Activated CD8-positive, alpha-beta memory T cell treated with anti-CD3 and anti-CD28 coated beads for 48 hours (primary cell): ENCODE measurements at regions not wholly inside any gene's neighbourhood (a gene's known extent, or its start where the extent isn't known, plus 50 kb on each side); places are given as distances from the start of the nearest gene placed in this dataset.

Source experiments
- DNase-seq, 3 experiments: peaks; one replicate each; pipeline ENCODE4 v3.0.0-alpha.2; 2020; ENCODE audit warnings: low read depth in 2 of 3, low spot score in 2 of 3

DNA sequence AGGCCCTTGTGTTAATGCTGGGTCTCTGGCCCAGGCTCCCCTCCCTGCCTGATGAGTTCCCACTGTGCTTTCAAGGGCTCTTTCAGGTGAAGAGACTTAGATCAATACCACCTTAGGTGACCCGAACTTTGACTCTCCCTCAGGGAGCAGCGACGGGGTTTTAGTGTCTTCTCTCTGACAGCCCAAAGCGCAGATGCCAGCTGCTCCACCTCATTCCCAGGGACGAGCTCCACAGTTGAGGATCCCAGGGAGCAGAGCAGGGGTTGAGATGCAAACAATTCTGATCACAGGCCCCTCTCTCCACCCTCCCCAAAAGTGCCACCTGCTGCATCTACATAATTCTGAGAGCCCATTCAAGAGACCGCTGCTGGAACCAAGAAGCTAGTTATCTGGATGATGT is 265.1 kb downstream of the TJP1 start:
- DNase-seq: no peak

DNA sequence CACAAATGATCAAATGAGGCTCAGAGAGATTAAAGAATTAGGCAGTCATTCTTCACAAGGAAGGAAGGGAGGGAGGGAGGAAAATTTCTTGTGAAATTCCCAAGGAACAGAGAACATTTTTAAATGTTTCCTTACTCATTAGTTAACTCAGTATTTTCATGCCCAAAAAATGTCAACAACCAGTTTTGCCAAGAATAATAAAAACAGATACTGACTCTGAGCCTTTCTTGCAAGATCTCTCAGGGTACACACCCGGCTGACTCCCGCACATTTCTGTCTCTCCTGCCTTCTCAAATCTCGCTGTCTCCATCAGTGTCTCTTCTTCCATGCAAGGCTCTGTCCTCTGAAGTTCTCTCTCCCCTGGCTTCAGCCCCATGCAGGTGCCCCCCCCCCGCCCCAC is 265.9 kb downstream of the TJP1 start:
- DNase-seq: no peak

DNA sequence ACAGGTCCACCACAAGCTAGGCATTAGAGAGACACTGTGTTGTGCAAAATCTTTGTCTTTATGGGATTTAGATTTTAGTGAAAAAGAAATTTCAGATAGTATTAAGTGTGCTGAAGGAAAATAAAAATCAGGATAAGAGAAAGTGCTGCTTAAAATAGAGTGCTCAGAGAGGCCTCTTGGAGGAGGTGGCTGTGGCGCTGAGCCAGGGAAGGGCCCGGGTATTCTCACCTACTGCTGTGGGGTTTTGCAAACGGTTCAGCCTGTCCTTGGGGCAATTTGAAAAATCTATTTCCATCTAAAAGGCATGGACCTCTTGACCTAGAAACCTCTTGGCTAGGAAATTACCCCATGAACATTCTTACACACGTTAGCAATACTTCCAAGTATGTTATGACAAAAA is 267.7 kb downstream of the TJP1 start:
- DNase-seq: no peak

DNA sequence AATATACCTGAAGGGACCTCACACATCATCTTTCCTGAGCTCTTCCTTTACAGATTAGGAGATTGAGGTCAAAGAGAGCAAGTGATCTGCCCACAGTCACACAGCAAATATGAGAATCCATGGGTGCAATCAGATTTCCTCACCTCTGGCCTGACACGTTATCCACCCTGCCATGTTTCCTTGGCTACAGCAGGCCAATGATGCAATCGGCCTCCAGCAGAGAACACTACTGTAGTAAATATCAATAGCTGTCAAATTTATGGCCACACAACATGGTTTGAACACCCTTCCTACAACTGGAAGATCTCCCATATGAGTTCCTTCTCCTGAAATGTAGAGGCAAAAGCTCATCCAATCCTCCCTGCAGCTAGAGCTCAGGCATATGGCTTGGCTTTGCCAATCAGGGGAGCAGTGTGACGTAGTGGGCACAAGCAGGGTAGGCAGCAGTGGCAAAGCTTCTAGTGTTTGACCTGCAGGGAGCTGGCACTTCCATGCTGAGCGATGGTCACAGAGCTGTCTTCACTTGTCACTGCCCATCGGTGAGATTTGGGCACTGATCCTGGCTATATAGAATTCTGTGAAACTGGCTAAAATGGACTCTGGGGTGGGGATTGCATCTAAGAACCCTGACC is 271.3 kb downstream of the TJP1 start:
- DNase-seq: no peak

DNA sequence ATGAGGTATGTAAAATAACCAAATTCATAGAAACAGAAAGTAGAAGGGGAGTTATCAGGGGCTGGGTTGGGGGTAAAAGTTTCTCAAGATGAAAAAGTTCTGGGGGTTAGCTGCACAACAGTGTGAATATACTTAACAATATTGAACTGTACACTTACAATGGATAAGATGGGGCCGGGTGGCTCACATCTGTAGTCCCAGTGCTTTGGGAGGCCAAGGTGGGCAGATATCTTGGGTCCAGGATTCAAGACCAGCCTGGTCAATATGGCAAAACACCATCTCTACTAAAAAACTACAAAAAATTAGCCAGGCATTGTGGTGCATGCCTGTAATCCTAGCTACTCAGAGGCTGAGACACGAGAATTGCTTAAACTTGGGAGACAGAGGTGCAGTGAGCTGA is 274.3 kb downstream of the TJP1 start:
- no peak for DNase-seq

DNA sequence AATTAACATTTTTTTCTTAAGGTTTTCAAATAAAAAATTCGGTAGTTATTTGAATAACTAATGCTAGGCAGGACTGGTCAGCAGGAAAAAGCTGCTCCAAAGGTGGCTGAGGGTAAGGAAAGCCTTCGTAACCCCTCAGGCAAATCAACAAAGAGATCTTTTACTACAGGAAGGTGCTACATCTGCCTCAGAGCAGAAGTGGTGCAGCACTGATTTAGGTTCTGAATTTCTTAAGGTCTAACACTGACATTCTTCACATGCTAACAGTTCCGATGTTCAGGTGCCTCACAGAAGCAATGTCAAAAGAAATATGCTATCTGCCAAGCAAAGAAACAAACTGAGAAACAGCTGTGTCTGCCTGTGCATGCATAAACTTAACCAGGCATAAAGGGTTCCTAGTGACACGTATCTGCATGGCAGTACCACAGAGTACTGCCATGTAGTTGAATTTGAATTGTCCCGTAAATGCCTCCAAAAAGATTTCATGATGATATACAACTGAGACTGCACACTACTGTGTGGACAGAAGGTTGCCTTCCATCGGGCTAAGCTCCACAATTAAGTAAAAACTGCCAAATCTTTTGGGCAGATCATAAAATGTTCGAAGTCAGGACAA is 275.0 kb upstream of the NSMCE3 start:
- DNase-seq: no peak

DNA sequence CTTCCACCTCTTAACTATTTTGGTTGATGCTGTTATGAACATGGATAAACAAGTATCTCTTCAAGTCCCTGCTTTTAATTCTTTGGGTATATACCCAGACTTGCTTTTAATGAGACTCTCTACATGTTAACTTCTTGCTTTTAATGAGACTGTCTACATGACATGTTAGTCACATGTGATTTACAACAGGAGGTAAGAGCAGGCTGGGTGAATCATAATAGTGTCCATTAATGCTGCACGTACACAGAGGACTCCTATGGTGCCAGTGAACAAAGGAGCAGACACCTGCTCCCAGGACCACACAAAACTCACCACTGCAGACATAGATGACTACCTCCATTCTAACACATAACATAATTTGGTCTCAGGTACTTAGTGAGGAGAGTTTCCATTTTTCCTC is 273.4 kb upstream of the NSMCE3 start:
- no peak for DNase-seq

DNA sequence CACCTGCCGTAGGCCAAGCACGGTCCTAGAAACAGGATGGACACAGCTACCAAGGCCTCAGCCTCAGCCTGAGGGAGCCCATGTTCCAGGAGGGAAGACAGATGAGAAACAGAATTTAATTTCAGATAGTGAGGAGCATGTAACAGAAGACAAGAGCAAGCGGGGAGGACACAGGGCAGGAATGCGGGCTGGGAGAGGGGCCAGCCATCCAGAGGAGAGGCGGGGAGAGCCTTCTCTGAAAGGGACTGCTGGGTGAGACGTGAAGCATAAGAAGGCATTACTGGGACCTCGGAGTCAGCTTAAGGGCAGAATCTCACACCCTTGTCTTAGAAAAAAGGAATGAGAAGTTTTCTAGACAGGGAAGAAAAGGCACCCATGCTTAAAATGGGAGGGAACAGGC is 271.7 kb upstream of the NSMCE3 start:
- DNase-seq: no peak

DNA sequence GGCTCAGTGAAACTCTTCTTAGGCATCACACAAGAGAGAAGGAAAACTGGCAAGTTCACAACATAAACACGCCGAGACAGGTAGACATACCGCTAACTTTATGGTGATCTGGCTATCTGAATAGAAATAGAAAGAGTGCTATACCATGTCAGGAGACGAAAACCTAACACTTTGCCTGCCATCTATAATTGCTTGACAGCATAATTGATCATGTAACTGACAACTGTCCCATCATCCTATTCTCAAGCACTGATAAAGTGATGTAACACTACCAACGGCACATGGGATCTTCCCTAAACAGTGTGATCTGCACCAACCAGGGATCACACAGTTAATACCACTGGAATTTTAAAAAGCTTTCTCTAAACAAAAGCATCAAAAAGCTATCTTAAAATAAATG is 270.9 kb upstream of the NSMCE3 start:
- no peak for DNase-seq

DNA sequence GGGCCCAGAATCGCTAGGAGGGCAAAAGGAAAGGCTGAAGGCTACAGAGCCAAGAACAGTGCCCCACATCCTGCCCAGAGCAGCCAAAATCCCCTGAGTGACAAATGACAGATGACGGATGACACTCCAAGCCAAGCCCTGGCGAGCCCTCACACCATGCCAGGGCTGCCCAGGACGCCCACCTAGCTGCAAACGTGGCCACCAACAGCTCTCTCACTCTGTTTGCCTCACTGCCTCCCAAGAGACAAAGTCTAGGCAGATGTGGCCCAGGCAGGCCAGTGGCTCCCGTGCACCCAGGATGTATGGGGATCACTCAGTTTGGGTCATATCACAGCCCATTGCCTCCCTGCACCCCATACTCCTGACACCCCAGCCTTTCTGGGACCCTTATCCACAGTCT is 270.1 kb upstream of the NSMCE3 start:
- DNase-seq: no peak

DNA sequence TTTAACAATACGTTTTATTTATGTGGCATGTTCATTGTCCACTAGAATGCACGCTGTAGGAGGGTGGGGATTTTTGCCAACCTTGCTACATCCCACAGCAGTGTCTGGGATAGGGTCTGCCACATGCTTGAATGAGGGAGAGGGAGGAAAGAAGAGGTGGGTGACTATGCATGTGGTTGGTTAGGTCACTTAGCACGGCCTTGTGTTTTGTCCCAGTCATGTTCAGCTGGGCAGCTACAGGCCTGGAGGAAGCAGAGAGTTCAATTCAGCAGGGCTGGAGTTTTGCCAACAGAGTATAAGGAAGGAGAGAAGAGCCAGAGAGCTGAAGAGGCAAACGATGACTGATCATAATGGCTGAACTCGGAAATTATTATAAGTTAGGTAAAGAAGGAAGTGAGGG is 268.4 kb upstream of the NSMCE3 start:
- no peak for DNase-seq

DNA sequence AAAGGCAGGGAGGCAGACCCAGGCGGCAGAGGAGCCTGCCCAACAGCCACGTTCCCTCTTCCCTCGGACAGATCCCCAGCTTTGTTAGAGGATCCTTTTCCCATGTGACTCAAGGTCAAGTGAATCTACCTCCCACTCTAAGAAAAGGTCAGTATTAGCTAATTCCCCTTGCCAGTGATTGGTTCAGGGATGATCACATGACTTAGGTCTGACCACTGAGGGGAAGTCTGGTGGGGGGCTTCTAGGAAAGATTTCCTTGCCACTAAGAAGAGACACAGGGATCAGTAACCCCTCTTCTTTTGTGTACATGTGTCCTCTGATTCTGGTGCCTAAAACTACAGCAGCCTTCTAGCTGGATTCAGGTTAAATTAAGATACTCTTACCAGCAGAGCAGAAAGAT is 266.3 kb upstream of the NSMCE3 start:
- DNase-seq: no peak

DNA sequence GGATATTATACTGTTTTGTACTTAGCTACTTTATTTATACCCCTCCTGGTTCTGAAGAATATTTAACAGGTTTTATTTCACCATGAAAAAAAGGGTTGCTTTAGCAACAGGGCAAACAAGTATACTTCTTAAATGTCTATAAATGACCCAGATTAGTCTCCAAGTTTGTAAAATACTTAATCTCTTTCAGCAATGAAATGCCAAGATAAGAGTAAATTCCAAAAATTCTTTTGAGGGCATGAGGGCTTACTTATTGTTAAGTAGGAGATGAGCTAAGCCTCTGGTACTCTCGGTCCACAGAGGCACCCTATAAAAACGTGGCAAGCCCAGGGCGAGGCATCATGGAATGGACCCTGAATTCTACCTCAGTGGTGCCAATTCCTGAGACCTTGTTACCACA is 264.8 kb upstream of the NSMCE3 start:
- no peak for DNase-seq

DNA sequence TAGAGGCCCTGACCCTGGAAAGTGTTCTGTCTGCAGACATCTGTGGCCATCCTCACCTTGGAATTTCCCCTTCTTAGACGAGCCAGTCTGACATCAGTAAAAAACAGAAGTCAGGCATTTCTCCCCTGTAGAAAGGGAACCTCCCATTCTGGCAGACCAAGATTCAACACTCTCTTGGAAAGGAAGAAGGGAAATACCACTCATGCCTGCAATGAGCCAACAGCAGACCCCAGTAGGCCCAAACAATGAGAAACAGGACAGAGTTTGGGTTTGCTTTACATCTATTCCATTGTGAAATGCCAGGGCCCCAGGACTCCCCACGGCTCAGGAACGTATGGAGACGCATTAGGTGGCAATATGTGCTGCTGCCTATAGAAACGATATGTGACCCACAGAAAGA is 264.0 kb upstream of the NSMCE3 start:
- DNase-seq: no peak

DNA sequence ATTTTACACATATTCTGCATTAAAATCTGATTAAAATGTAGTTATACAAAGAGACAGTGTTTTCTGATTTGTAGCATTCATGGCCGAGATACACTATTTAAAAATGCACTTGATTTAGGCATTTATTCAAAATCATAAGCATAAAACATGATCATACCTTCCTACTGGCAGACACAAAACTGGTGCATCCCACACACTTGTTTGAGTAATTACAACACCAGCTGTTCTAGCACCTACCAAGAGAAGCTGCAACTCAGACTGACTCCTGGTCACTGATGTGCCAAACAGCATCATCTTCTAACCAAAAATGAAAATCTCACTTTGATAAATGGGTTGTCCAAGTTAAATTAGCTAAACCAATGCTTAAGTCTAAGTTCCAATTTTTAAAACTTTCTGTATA is 262.7 kb upstream of the NSMCE3 start:
- no peak for DNase-seq

DNA sequence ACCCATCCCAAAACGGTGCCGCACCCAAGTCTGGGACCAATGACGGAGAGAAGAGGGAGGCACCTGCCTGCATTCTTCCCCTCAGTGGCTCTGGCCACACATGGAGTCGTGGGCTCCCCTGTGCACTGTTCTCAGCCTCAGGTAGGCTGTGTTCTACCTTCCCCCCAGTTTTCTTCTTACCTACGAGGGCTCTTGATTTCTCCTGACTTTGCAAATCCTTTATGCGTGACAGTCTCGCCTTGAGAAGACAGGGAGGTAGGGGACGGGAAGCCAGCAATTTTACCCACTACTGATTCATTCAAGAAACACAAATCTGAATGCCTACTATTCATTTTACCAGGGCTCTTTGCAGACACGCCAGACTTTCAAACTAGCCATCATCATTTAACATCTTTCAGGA is 261.3 kb upstream of the NSMCE3 start:
- DNase-seq: no peak

DNA sequence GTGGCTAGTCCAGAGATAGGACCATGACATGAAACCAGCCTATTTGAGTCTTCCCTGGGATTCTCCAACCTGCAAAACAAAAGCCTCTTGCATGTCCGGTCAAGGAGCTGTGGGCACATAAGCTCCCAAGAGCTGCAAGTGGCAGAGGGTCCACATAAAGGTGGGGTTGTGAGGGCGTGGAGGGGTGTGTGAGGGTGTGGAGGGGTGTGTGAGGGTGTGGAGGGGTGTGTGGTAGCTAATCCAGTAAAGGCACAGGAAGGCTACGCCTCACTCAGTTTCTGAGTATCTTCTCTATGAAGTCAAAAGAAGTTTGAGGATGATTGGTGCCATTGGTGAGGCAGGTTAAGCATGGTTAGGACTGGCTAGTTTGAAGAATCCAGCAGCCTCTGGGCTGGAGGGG is 259.4 kb upstream of the NSMCE3 start:
- DNase-seq: no peak

DNA sequence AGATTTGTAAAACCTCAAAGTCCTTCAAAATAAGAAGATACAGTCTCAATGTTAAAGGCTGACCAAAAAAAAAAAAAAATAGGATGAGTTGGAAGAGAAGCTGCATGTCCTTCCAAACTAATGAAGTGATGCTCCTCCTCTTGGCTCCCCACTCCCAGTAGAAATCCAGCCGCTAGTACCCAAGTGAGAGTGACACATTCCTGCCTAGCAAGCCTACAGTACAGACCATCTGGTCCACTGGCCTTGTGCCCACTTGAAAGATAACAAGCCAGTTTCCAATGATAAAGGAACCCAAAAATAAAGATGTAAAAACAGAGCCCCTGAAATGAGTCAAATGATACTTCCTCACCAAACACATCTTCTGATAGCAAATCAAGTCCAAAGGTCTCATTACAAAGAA is 258.7 kb upstream of the NSMCE3 start:
- no peak for DNase-seq

DNA sequence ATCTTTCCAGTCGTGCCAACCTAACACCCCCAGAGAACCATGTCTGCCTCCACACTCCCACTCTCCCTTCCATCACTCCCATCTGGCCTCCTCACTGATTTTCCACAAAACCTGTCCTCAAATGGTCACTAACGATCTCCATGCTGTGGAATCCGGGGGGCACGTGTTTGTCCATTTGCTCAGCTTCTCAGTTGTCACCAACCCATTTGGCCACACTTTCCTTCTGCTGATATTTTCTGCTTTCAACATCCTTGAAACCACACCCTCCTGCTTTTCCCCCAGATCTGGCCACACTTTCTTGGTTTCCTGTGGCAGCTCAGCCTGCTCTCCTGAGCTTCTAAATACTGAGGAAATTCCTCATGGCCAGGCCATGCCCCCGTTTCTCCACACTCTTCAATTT is 257.2 kb upstream of the NSMCE3 start:
- DNase-seq: no peak

DNA sequence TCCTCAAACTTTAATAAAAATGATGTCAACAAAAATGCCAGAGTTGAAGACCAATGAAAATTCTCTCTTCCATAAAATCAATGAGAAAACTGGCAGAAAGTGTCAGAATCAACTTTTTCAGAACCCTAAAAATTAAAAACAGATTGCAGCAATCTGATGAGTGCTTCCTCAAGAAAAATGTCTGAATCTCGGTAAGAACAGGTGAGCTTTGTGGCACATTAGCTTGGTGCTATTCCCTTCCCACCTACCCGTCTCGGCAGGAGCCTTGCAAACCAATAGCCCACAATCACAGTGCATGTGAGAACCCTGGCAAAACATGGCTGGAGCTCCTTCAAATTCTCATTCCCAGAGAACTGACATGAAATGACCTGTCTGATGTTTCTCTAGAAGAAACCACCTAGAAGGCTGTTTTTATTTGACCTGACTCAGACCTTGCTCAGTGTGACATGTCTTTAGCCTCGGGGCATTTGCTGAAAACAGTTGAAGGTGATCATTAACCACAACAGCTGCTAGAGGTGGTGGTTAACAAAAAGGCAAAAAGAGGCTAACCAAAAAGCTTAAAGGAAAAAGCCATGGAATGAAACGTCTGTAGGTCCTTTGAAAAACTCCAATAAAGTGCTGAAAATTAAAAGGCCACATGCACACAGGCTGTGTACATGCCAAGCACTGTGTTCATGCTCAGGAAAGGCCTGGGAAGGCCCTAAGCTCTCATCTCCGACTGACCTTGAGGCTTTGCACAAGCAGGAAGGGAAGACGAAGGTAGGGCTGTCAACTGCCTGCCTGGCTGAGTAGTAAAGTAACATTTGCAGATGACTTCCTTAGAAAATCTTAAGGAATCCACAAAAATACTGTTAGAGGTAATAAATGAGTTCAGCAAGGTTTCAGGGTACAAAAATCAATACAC is 253.0 kb upstream of the NSMCE3 start:
- DNase-seq: no peak

DNA sequence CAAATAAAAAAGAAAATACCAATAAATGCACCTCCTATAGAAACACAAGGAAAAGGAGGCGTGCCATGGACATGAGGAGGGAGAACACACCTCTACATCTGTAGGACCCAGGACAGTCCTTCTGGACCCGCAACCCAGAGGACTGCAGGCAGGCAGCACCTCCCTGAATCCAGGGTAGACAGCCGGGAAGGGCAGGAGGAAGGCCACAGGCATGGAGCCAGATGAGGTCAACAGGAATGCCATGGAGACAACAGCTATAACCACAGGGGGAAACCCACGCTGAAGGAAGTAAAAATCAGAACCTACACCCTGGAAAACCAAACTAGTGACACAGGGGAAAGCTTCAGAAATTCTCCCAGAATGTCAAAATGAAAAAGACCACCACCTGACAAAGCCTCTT is 248.8 kb upstream of the NSMCE3 start:
- no peak for DNase-seq

DNA sequence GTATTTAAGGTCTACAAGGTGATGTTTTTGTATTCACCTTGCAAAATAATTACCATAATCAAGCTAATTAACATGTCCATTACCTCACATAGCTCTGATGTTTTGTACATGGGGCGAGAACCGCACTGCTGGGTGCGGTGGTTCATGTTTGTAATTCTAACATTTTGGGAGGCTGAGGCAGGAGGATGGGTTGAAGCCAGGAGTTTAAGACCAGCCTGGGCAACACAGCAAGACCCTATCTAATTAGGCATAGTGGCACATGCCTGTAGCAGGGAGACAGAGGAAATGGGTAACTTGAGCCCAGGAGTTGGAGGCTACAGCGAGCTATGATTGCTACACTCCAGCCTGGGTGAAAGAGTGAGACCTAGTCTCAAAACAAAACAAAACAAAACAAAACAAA is 248.2 kb upstream of the NSMCE3 start:
- no peak for DNase-seq

DNA sequence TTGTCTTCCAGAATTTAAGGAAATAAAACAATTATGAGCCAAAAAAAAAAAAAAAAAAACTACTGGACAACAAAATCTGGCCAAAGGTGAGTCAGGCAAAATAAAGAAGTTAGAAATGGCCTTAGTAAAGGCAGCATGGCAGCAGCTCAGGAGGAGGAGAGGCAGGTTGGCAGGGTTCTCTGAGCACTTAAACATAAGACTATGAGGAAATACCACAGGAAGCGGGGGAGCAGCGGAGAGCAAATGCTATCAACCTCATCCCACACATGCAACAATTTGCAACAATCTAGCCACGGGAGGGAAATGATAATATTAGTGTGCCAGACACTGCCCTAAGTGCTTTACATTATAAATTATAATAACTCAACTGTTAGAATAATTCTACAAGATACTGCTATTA is 247.3 kb upstream of the NSMCE3 start:
- DNase-seq: no peak
